ENCODE measurements at regions not wholly inside any gene's neighbourhood (a gene's known extent, or its start where the extent isn't known, plus 50 kb on each side); places are given as distances from the start of the nearest gene placed in this dataset.
A peak's percentile ranks its signal among the peaks of the same experiment; 100 is the strongest.

GRCh38 chr1:182143825-182144645 lies 82.5 kb upstream of the ZNF648 start:
- Histone ChIP-seq H3K4me3 (ENCODE audit: control extremely low read depth in 1 of 5, extremely low read depth in 1 of 5, insufficient read depth in 1 of 5, low read depth in 2 of 5, low read length in 4 of 5) (no peak overlapping the region), H3K36me3 (replicated peaks in 1 of 2; ENCODE audit: control extremely low read depth in 1 of 2, control insufficient read depth in 1 of 2, extremely low read depth in 1 of 2, insufficient read depth in 2 of 2, low read length in 1 of 2) (no peaks in the 10 kb centered on the region), H2AFZ (ENCODE audit: insufficient read depth, low read depth, low read length, poor library complexity, severe bottlenecking) (peak overlapping the region; percentile 6), H3K27ac (ENCODE audit: low read length in 2 of 2) (no peak overlapping the region), H3K9me3 (ENCODE audit: control extremely low read depth in 1 of 3, control insufficient read depth in 2 of 3, insufficient read depth in 1 of 3, low read length in 2 of 3) (no peaks in the 10 kb centered on the region), H4K20me1 (ENCODE audit: control insufficient read depth, insufficient read depth, low read length, poor library complexity, severe bottlenecking) (no peaks in the 10 kb centered on the region), H3K4me1 (ENCODE audit: control insufficient read depth in 2 of 2, insufficient read depth in 2 of 2, low read length in 2 of 2) (peaks cover 0 to 9% of the 10 kb centered on the region in 2 donors), H3K27me3 (replicated peaks in 1 of 4; ENCODE audit: control extremely low read depth in 1 of 4, control insufficient read depth in 3 of 4, insufficient read depth in 4 of 4, low read length in 3 of 4) (peaks cover 0 to 4% (median 0%) of the 10 kb centered on the region in 4 experiments), H3K4me2 (replicated peaks; ENCODE audit: low read depth, low read length, poor library complexity, severe bottlenecking) (no peak overlapping the region), H3K79me2 (ENCODE audit: control insufficient read depth, insufficient read depth, low read length) (no peaks in the 10 kb centered on the region), H3K9ac (ENCODE audit: low read length) (no peak overlapping the region)
- CTCF ChIA-PET = interaction anchor here (1.0 to 10.0 kb wide), 23 partner anchors 11 to 665 kb away, joined by 3 to 378 read pairs (median 4); partner anchors contain the start of genes GLUL and TEDDM1
- Mint-ChIP-seq H3K4me3 (no peak overlapping the region), H3K9me3 (ENCODE audit: insufficient read depth) (no peaks in the 10 kb centered on the region), H3K4me1 (peaks cover 8% of the 10 kb centered on the region), H3K27me3 (peaks cover 20% of the 10 kb centered on the region), H3K27ac (no peak overlapping the region)
- ATAC-seq (ENCODE audit: low read depth) (no peak), DNase-seq (peak; percentile 9)
- POLR2A ChIA-PET = interaction anchor here (1.4 kb wide), 1 partner anchor 248 kb away, joined by 5 read pairs; the partner anchor contains the start of gene GLUL
- WGBS (ENCODE audit: insufficient coverage) = 61% methylated on average over 5 of the region's 8 CpGs
- TF ChIP-seq, protein P1, sequence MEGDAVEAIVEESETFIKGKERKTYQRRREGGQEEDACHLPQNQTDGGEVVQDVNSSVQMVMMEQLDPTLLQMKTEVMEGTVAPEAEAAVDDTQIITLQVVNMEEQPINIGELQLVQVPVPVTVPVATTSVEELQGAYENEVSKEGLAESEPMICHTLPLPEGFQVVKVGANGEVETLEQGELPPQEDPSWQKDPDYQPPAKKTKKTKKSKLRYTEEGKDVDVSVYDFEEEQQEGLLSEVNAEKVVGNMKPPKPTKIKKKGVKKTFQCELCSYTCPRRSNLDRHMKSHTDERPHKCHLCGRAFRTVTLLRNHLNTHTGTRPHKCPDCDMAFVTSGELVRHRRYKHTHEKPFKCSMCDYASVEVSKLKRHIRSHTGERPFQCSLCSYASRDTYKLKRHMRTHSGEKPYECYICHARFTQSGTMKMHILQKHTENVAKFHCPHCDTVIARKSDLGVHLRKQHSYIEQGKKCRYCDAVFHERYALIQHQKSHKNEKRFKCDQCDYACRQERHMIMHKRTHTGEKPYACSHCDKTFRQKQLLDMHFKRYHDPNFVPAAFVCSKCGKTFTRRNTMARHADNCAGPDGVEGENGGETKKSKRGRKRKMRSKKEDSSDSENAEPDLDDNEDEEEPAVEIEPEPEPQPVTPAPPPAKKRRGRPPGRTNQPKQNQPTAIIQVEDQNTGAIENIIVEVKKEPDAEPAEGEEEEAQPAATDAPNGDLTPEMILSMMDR (IDR thresholded peaks at IDR 0.05) = no peak
- TF ChIP-seq EZH2 (IDR thresholded peaks at IDR 0.05; ENCODE audit: borderline replicate concordance, insufficient read depth, low read depth, low read length, poor library complexity, severe bottlenecking) = no peak
- intact Hi-C loops (cut with micrococcal nuclease) = loop anchor here (5.0 kb wide), 1 partner anchor 638 kb away; no protein-coding TSS in a partner anchor

Data from B cell (primary cell).